ENCODE measurements at regions not wholly inside any gene's neighbourhood (a gene's known extent, or its start where the extent isn't known, plus 50 kb on each side); places are given as distances from the start of the nearest gene placed in this dataset.

DNA sequence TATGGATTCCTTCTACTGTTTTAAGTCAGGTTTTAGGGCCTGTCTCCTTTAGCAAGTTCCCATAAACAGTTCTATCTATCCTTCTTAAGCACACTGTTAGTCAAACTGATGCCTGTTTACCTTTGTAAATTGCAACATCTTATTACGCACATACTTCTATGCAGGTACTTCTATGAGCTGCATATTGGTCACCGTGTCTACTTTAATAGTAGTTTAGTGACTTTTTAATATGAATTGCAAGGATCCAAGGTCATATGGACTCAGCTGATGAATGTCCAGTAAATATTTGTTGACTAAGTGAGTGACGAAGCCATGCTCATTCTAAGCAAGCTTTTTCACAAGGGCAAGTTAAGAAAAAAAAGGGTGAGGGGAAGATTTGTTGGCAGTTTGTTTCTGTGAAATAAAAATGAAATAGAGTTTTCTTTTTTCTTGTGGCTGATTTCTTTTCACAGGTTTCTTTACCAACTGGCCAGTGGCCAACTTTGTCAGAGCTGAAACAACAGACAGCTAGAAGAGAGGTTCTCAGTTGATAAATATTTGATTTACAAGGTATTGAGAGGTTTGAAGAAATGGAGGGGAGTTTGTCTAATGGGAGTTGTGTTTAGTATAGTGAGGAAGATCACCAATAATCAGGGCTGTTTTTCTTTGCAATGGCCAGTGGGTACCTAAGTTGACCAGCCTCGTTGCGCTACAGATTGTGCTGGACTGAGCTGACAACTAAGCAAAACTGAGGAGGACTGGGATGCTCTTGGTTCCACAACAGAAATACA, 141.1 kb downstream of the SLC15A5 start:
- ChIA-PET POLR2A (no interaction called here), CTCF (no interaction called here), RAD21 (ENCODE audit: unreplicated experiment) (no interaction called here), SMC1A (ENCODE audit: uncharacterized antibody, unreplicated experiment) (no interaction called here)
- Histone ChIP-seq H3K27me3 (replicated peaks in 1 of 2; ENCODE audit: control insufficient read depth in 2 of 2, insufficient read depth in 2 of 2, low read length in 1 of 2) (no peaks in the 10 kb centered on the region), H3K4me2 (ENCODE audit: control insufficient read depth, insufficient read depth) (no peak overlapping the region), H3K4me1 (ENCODE audit: control insufficient read depth, insufficient read depth, low read length) (no peaks in the 10 kb centered on the region), H3K4me3 (no peak overlapping the region), H3K79me2 (ENCODE audit: control insufficient read depth, insufficient read depth, low read length) (no peaks in the 10 kb centered on the region), H3K27ac (ENCODE audit: control insufficient read depth, insufficient read depth) (no peak overlapping the region), H3K9me3 (replicated peaks; ENCODE audit: control insufficient read depth, insufficient read depth, low read length) (no peaks in the 10 kb centered on the region; the same call in 1 of the 3 replicates), H2AFZ (ENCODE audit: control insufficient read depth, low read depth, low read length) (no peak overlapping the region), H3K36me3 (ENCODE audit: control insufficient read depth in 2 of 2, insufficient read depth in 2 of 2, low read length in 1 of 2) (no peaks in the 10 kb centered on the region), H4K20me1 (ENCODE audit: control insufficient read depth, insufficient read depth) (no peaks in the 10 kb centered on the region), H3K9ac (ENCODE audit: control insufficient read depth, insufficient read depth, low read length) (no peak overlapping the region)
- TF ChIP-seq SPI1 (IDR thresholded peaks at IDR 0.05; ENCODE audit: borderline replicate concordance, insufficient read depth, low read depth, low read length) (no peak), YBX1 (IDR thresholded peaks at IDR 0.05) (no peak), FOXM1 (IDR thresholded peaks at IDR 0.05; ENCODE audit: low read depth, low read length) (no peak), MYC (IDR thresholded peaks at IDR 0.05; ENCODE audit: insufficient read depth, insufficient read length, insufficient replicate concordance, low read length, severe bottlenecking) (no peak), RAD51 (IDR thresholded peaks at IDR 0.05) (no peak), SRF (IDR thresholded peaks at IDR 0.05; ENCODE audit: low read depth in 2 of 2, low read length in 2 of 2) (no peak)
- TF ChIP-seq, protein P1, sequence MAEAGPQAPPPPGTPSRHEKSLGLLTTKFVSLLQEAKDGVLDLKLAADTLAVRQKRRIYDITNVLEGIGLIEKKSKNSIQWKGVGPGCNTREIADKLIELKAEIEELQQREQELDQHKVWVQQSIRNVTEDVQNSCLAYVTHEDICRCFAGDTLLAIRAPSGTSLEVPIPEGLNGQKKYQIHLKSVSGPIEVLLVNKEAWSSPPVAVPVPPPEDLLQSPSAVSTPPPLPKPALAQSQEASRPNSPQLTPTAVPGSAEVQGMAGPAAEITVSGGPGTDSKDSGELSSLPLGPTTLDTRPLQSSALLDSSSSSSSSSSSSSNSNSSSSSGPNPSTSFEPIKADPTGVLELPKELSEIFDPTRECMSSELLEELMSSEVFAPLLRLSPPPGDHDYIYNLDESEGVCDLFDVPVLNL (IDR thresholded peaks at IDR 0.05; ENCODE audit: low read depth, low read length), result no peak
- TF ChIP-seq, protein P2, sequence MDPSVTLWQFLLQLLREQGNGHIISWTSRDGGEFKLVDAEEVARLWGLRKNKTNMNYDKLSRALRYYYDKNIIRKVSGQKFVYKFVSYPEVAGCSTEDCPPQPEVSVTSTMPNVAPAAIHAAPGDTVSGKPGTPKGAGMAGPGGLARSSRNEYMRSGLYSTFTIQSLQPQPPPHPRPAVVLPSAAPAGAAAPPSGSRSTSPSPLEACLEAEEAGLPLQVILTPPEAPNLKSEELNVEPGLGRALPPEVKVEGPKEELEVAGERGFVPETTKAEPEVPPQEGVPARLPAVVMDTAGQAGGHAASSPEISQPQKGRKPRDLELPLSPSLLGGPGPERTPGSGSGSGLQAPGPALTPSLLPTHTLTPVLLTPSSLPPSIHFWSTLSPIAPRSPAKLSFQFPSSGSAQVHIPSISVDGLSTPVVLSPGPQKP (IDR thresholded peaks at IDR 0.05; ENCODE audit: low read depth, low read length), result no peak
- in situ Hi-C loops (cut with MboI) (no loop called here), intact Hi-C loops (cut with micrococcal nuclease; ENCODE audit: unreplicated experiment) (no loop called here)
- no peak for ATAC-seq
- DNase-seq (ENCODE audit: low read depth, low spot score), result no peak
- WGBS (ENCODE audit: insufficient coverage, insufficient replicate concordance, low lambda C conversion rate, missing lambda C conversion rate), result 54% methylated on average over 5 of the region's 5 CpGs
- no TSS peak for BruUV-seq (replicated peaks)
- FAIRE-seq, result no peak

All from GM12878 (cell line).